ENCODE measurements at regions not wholly inside any gene's neighbourhood (a gene's known extent, or its start where the extent isn't known, plus 50 kb on each side); places are given as distances from the start of the nearest gene placed in this dataset.

GRCh38 chr13:105612541-105612940 lies 922.9 kb downstream of the EFNB2 start:
- Histone ChIP-seq H3K27ac (ENCODE audit: low read depth, low read length, poor library complexity, severe bottlenecking) (no peak overlapping the region), H2AFZ (ENCODE audit: low read length) (no peak overlapping the region), H3K79me2 (ENCODE audit: insufficient read depth, low read depth, low read length) (no peaks in the 10 kb centered on the region), H3K4me2 (ENCODE audit: low read length) (no peak overlapping the region), H3K36me3 (ENCODE audit: insufficient read depth, low read length) (no peaks in the 10 kb centered on the region), H3K9me2 (ENCODE audit: insufficient read depth, low read length) (no peaks in the 10 kb centered on the region), H3K4me3 (ENCODE audit: low read depth, low read length, poor library complexity, severe bottlenecking) (no peak overlapping the region), H4K20me1 (ENCODE audit: insufficient read depth, low read length) (no peaks in the 10 kb centered on the region), H3K9me3 (ENCODE audit: low read length) (no peaks in the 10 kb centered on the region), H3K4me1 (ENCODE audit: insufficient read depth, low read length, poor library complexity, severe bottlenecking) (no peaks in the 10 kb centered on the region)
- intact Hi-C loops (cut with micrococcal nuclease; ENCODE audit: unreplicated experiment) = no loop called here
- no peak for DNase-seq (ENCODE audit: low spot score)
- no TSS peak for BruUV-seq (replicated peaks)
- TF ChIP-seq EZH2phosphoT487 (IDR thresholded peaks at IDR 0.05; ENCODE audit: borderline replicate concordance, low read depth, low read length) = no peak
- no peak for TF ChIP-seq CTCF (conservative IDR thresholded peaks at IDR 0.05; ENCODE audit: low read length)
- CTCF ChIA-PET (ENCODE audit: unreplicated experiment) = no interaction called here
- POLR2A ChIA-PET = no interaction called here

- H3K9me3 ChIP-seq (ENCODE audit: low read length) = no peaks in the 10 kb centered on the region
- TF ChIP-seq EZH2phosphoT487 (IDR thresholded peaks at IDR 0.05; ENCODE audit: borderline replicate concordance, low read depth, low read length) (no peak), CTCF (conservative IDR thresholded peaks at IDR 0.05; ENCODE audit: low read length) (no peak)
- no peaks in the 10 kb centered on the region for H3K79me2 ChIP-seq (ENCODE audit: insufficient read depth, low read depth, low read length)
- POLR2A ChIA-PET = no interaction called here
- H3K4me3 ChIP-seq (ENCODE audit: low read depth, low read length, poor library complexity, severe bottlenecking) = no peak overlapping the region
- no peaks in the 10 kb centered on the region for H3K9me2 ChIP-seq (ENCODE audit: insufficient read depth, low read length)
- no peak overlapping the region for H3K27ac ChIP-seq (ENCODE audit: low read depth, low read length, poor library complexity, severe bottlenecking)
- no peaks in the 10 kb centered on the region for H3K36me3 ChIP-seq (ENCODE audit: insufficient read depth, low read length)
- intact Hi-C loops (cut with micrococcal nuclease; ENCODE audit: unreplicated experiment) = no loop called here
- H2AFZ ChIP-seq (ENCODE audit: low read length) = no peak overlapping the region
- no peak for DNase-seq (ENCODE audit: low spot score)
- no peak overlapping the region for H3K4me2 ChIP-seq (ENCODE audit: low read length)
- no peaks in the 10 kb centered on the region for H3K4me1 ChIP-seq (ENCODE audit: insufficient read depth, low read length, poor library complexity, severe bottlenecking)
- CTCF ChIA-PET (ENCODE audit: unreplicated experiment) = no interaction called here
- no TSS peak for BruUV-seq (replicated peaks)
- no peaks in the 10 kb centered on the region for H4K20me1 ChIP-seq (ENCODE audit: insufficient read depth, low read length)
Observed at GRCh38 chr13:105611424-105611823, 924.0 kb downstream of the EFNB2 start.

GRCh38 chr13:105608104-105608503 lies 927.4 kb downstream of the EFNB2 start:
- Histone ChIP-seq H2AFZ (ENCODE audit: low read length) (no peak overlapping the region), H3K4me2 (ENCODE audit: low read length) (no peak overlapping the region), H3K27ac (ENCODE audit: low read depth, low read length, poor library complexity, severe bottlenecking) (no peak overlapping the region), H3K4me3 (ENCODE audit: low read depth, low read length, poor library complexity, severe bottlenecking) (no peak overlapping the region), H4K20me1 (ENCODE audit: insufficient read depth, low read length) (no peaks in the 10 kb centered on the region), H3K4me1 (ENCODE audit: insufficient read depth, low read length, poor library complexity, severe bottlenecking) (no peaks in the 10 kb centered on the region), H3K36me3 (ENCODE audit: insufficient read depth, low read length) (no peaks in the 10 kb centered on the region), H3K9me2 (ENCODE audit: insufficient read depth, low read length) (no peaks in the 10 kb centered on the region), H3K9me3 (ENCODE audit: low read length) (no peaks in the 10 kb centered on the region), H3K79me2 (ENCODE audit: insufficient read depth, low read depth, low read length) (no peaks in the 10 kb centered on the region)
- TF ChIP-seq EZH2phosphoT487 (IDR thresholded peaks at IDR 0.05; ENCODE audit: borderline replicate concordance, low read depth, low read length) (no peak), CTCF (conservative IDR thresholded peaks at IDR 0.05; ENCODE audit: low read length) (no peak)
- no peak for DNase-seq (ENCODE audit: low spot score)
- CTCF ChIA-PET (ENCODE audit: unreplicated experiment) = no interaction called here
- BruUV-seq (replicated peaks) = no TSS peak
- POLR2A ChIA-PET = interaction anchor here (0.6 kb wide), 1 partner anchor 1335 kb away, joined by 3 read pairs; no protein-coding TSS in a partner anchor
- intact Hi-C loops (cut with micrococcal nuclease; ENCODE audit: unreplicated experiment) = no loop called here

Measured in OCI-LY7 (cell line).